ENCODE measurements at regions not wholly inside any gene's neighbourhood (a gene's known extent, or its start where the extent isn't known, plus 50 kb on each side); places are given as distances from the start of the nearest gene placed in this dataset.

DNA sequence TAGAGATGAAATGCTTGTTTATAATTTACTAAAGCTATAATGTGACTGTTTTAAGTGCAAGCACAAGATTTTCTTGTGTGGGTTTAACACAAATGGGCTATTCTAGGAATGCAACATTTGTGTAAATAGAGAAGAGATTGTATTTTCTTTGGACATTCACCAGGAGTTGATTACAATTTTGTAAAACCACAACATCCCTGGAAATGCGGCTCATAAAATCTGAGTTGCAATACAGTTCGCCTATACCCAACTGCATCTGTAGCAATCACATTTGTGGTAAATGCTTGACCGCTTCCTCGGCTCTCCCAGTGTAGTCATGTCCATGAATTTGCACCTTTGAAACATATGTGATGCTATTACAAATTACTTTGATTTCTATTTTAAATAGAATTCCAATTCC is 348.7 kb upstream of the CDH20 start:
- no peak for DNase-seq

DNA sequence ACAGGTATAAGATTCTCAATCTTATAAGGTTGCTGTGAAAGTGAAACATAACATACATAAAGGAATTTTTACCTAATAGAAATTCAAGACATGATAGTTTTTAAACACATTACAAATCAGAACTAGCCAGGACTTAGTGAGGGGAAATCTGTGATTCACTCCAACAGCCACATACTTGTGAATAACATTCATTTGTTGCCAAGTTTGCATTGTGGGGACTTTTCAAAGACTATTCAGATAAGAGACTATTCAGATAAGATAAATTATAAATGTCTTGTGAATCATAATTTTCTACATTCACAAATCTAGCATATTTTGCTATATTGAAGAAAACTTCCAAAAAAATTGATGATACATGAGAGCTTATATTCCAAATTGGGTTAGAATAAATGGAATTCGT is 345.3 kb upstream of the CDH20 start:
- DNase-seq: no peak

DNA sequence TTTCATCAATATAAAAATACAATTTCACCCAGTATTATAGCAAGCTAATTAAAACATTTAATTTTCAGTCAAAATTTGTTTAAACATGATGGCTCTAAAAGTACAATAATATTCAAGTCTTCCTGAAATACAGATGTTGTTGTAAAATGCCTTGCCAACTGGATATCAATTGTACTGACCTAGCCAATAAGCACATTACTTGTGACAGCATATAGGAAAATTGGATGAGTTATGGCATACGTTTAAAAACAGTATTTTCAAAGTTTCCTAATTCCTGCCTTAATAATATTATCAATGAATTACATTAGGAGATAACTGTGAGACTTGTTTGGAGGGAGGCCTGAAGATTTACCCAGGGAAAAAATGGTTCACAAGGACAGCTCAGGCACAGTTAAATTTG is 336.9 kb upstream of the CDH20 start:
- DNase-seq: no peak

- DNase-seq: no peak
Measured at GRCh38 chr18:60996822-60997221, 336.4 kb upstream of the CDH20 start.

DNA sequence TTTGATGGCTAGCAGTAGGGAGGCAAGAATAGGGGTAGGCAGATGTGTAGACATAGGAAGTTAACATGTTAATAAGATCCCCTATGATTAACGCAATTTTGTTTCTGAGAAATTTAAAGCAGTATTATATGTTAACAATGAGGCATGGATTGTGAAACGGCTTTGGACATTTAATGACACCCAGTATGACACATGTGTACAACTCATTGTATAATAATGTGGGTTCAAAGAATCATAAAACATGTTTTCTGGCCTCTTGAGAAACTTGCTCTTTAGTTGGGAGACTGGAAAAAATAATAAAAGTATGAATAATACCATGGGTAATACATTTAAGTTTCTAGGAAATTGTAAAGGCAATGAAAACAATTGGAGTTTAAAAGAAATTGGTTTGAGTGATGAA is 332.1 kb upstream of the CDH20 start:
- no peak for DNase-seq

DNA sequence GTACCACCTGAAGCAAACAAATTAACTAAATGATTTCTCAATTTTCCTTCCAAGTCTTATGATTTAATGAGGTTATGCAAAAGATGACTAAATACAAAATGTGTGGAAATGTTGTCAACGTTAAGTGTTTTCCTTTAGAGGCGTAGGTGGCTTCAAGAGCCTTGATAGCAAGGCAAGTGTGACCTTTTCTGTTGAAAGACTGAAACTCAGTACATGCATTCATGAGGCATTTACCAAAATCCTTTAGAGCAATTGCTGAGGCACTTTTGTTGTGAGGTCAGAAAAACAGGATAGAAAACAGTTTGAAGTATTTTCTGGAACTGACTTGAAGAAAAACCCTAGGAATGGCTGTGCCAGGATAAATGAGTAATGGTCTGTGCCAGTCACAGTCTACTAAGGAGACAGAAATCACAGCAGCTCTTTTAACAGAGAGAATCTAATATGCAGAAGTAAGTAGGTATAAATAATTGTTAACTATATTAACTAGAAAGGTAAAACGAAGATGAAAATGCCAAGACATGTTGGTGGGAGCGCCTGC is 326.5 kb upstream of the CDH20 start:
- DNase-seq: no peak

GRCh38 chr18:61019338-61020301 is 313.6 kb upstream of the CDH20 start:
- DNase-seq: no peak

DNA sequence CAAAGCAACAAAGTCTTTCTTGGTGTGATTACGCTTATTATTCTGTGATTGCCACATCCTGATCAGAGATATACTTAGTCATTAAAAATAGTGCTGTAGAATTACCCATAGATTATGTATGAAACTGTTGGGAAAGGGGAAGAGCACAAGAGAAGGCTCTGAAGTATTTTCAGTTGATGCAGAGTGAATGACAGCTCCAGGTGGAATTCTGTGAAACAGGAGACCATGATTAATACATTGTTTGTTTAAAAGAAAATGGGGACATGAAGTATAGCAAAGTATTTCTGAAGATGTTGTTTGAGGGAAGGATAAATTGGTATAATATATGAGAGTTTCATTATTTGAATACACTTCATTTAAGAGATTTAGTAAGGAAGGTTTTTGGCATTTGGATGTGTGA is 307.6 kb upstream of the CDH20 start:
- DNase-seq: no peak

GRCh38 chr18:61031626-61032025 is 301.6 kb upstream of the CDH20 start:
- DNase-seq: no peak

DNA sequence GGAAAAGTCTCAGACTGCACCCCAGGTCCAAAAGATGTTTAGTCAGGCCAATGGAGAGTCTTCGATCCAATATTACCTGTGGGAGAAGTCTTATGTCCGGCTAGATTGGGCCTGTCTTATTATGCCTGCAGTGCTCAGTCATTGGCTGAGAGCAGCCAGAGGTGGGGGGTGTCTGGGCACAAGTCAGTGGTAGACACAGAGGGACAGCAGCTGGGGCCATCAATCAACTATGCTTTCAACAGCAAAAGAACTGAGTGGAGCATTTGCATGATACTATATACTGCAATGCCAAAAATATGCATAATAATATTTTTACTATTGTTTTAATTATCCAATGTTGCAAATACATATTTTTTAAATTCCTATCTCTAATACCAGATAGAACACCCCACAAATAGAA is 298.6 kb upstream of the CDH20 start:
- no peak for DNase-seq

- DNase-seq: no peak
Measured at GRCh38 chr18:61039251-61039650, 294.0 kb upstream of the CDH20 start.

GRCh38 chr18:61047794-61048193 is 285.4 kb upstream of the CDH20 start:
- no peak for DNase-seq

DNA sequence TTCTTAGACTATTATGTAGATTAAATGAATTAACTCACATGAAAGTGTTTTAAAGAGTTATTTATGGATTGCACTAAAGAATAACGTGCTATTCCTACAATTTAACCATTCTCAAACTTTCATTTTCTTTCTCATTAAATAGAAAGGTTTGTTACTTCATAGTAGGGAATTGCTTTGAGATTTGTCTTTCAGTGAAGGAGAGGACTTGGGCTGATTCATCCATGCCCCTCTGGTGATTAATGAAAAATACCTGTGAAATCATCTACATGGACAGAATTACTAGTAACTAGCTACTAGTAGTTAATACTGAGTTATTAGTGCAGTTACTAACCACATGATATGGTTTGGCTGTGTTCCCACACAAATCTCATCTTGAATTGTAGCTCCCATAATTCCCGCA is 275.8 kb upstream of the CDH20 start:
- DNase-seq: no peak

DNA sequence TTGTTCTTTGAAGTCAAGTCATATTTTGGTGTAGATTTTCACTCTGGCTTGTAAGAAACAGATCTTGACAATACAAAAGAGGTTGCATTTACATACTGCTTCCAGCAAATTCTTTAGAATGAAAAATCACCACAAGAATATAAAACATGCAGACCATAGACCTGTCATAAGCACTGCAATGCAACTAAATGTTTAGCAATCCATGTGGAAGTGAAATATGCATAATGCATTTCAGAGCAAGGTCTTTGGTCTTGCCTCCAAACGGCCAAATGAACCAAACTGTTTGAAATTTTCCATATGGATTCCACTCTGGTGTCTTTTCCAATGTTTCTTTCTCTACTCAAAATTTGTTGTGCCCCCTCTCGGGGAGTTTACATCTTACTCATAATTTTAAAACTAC is 271.0 kb upstream of the CDH20 start:
- no peak for DNase-seq

- DNase-seq: no peak
Measured at GRCh38 chr18:61064911-61065310, 268.3 kb upstream of the CDH20 start.

DNA sequence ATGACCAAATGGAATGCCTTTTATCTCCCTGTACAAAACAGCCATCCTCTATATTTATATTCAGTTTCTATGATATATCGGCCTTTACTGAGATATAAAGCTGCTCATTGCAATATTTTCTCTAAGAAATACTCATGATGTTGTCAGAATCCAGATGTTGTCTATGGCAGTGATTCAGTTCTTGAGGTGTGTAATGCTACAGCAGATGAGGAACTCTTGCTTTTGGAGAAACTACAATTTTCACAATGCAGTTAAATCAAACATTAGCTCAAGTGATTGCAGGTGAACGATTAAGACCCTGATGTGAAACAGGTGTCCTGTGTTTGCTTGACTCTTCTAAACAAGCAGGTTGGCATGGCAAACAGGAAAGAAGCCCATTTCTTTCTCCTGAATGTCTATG is 256.2 kb upstream of the CDH20 start:
- DNase-seq: no peak

DNA sequence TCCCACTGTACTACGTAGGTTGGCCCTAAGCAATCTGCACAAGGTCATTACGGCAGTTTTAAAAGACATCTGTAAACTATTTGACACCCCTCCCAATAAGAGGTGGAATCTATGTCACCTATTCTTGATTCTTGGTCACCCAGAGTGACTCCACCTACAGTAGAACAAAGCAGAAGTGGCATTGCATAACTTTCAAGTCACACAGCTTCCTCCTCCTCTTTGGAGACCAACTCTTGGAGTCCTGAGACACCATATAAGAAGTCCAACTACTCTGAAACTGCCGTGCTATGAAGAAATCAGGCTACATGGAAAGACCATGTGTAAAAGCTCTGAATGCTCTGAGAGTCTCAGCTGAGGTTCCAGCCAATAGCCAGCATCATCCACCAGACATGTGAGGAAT is 253.5 kb upstream of the CDH20 start:
- no peak for DNase-seq

- no peak for DNase-seq
Measured at GRCh38 chr18:61080954-61081528, 252.2 kb upstream of the CDH20 start.

- no peak for DNase-seq
Measured at GRCh38 chr18:61082976-61083630, 250.1 kb upstream of the CDH20 start.

- DNase-seq: no peak
Measured at GRCh38 chr18:61085036-61085435, 248.2 kb upstream of the CDH20 start.

DNA sequence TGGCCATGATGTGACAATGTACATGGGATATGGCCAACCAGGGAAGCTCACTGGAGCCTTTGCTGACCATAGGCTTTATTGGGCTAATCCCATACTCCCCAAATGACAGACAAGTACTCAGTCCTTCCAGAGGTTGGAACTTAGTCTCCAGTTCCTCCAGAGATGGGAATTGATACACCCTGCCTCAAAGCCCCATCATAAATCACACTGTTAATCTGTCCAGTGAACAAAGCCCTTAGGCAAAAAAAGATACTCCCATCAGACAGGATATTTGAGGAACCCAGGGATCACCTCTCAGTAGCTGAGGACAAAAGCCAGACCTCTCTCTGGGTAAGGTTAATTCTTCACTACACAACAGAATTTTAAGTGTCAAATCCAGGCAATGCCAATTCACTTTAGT is 247.5 kb upstream of the CDH20 start:
- DNase-seq: no peak

DNA sequence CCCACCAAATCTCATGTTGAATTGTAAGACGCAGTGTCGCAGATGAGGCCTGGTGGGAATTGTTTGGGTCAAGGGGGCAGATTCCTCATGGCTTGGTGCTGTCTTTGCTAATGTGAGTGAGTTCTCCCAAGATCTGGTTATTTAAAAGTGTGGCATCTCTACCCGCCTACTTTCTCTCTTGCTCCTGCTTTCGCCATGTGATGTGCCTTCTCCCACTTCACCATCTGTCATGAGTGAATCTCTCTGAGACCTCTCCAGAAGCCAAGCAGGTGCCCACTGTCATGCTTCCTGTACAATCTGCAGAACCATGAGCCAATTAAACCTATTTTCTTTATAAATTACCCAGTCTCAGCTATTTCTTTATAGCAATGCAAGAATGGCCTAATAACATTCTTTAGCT is 246.6 kb upstream of the CDH20 start:
- no peak for DNase-seq

DNA sequence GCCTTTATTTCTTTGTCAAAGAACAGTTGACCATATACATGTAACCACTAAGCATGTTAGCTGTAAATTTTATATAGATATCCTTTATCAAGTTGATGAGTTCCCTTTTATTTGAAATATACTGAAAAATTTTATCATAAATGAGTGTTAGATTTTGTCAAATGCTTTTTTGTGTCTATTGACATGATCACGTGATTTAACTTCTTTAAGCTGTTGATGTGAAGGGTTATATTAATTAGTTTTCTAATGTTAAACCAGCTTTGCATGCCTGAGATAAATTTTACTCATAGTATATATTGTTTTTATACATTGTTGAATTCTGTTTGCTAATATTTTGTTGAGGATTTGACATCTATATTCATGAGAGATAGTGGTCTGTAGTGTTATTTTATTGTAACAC is 241.9 kb upstream of the CDH20 start:
- no peak for DNase-seq

- DNase-seq: no peak
Measured at GRCh38 chr18:61093965-61094364, 239.3 kb upstream of the CDH20 start.

Measured in DMS79 treated with DMSO at 0.1 percent for 48 hours (cell line).